ENCODE measurements at regions not wholly inside any gene's neighbourhood (a gene's known extent, or its start where the extent isn't known, plus 50 kb on each side); places are given as distances from the start of the nearest gene placed in this dataset.

- no peak for TF ChIP-seq KDM4A (IDR thresholded peaks at IDR 0.05; ENCODE audit: low read depth, low read length, severe bottlenecking)
- no peak for TF ChIP-seq CHD2 (IDR thresholded peaks at IDR 0.05; ENCODE audit: low read length)
- no peak for TF ChIP-seq RBBP5 (IDR thresholded peaks at IDR 0.05; ENCODE audit: borderline replicate concordance, low read depth, low read length)
These were observed 93.3 kb upstream of the SLC7A14 start (continued) for GRCh38 chr3:170679190-170679589.
